GDM1 (cell line): ENCODE measurements at regions not wholly inside any gene's neighbourhood (a gene's known extent, or its start where the extent isn't known, plus 50 kb on each side); places are given as distances from the start of the nearest gene placed in this dataset.

ENCODE experiments used
- DNase-seq: peaks from one replicate; lab custom pipeline; 2025; lab: John Stamatoyannopoulos, UW

- no peak for DNase-seq
Measured at GRCh38 chr4:28976369-28976768, 1743.8 kb upstream of the PCDH7 start.

- DNase-seq, result no peak
Measured at GRCh38 chr4:29002151-29002550, 1718.0 kb upstream of the PCDH7 start.

- DNase-seq, result no peak
Measured at GRCh38 chr4:29005838-29006237, 1714.3 kb upstream of the PCDH7 start.

GRCh38 chr4:29009908-29010307 is 1710.3 kb upstream of the PCDH7 start:
- DNase-seq, result no peak

GRCh38 chr4:29013341-29013740 is 1706.8 kb upstream of the PCDH7 start:
- no peak for DNase-seq

GRCh38 chr4:29014555-29014954 is 1705.6 kb upstream of the PCDH7 start:
- DNase-seq, result no peak

GRCh38 chr4:29033703-29034102 is 1686.5 kb upstream of the PCDH7 start:
- no peak for DNase-seq

- DNase-seq, result no peak
Measured at GRCh38 chr4:29037501-29037900, 1682.7 kb upstream of the PCDH7 start.

GRCh38 chr4:29043411-29043810 is 1676.8 kb upstream of the PCDH7 start:
- no peak for DNase-seq

GRCh38 chr4:29046186-29046585 is 1674.0 kb upstream of the PCDH7 start:
- no peak for DNase-seq

GRCh38 chr4:29046781-29047180 is 1673.4 kb upstream of the PCDH7 start:
- no peak for DNase-seq

- DNase-seq, result no peak
Measured at GRCh38 chr4:29047341-29048041, 1672.7 kb upstream of the PCDH7 start.

- no peak for DNase-seq
Measured at GRCh38 chr4:29051381-29051965, 1668.7 kb upstream of the PCDH7 start.

GRCh38 chr4:29052266-29052665 is 1667.9 kb upstream of the PCDH7 start:
- no peak for DNase-seq

GRCh38 chr4:29058531-29058930 is 1661.6 kb upstream of the PCDH7 start:
- DNase-seq, result no peak

- DNase-seq, result no peak
Measured at GRCh38 chr4:29066861-29067260, 1653.3 kb upstream of the PCDH7 start.

GRCh38 chr4:29073571-29073970 is 1646.6 kb upstream of the PCDH7 start:
- no peak for DNase-seq

- DNase-seq, result no peak
Measured at GRCh38 chr4:29075366-29075765, 1644.8 kb upstream of the PCDH7 start.

- DNase-seq, result no peak
Measured at GRCh38 chr4:29079260-29079659, 1640.9 kb upstream of the PCDH7 start.

- DNase-seq, result no peak
Measured at GRCh38 chr4:29081234-29081955, 1638.8 kb upstream of the PCDH7 start.

GRCh38 chr4:29082684-29083083 is 1637.5 kb upstream of the PCDH7 start:
- no peak for DNase-seq

GRCh38 chr4:29085748-29086147 is 1634.4 kb upstream of the PCDH7 start:
- no peak for DNase-seq

- DNase-seq, result no peak
Measured at GRCh38 chr4:29104694-29105093, 1615.5 kb upstream of the PCDH7 start.
